ENCODE measurements at regions not wholly inside any gene's neighbourhood (a gene's known extent, or its start where the extent isn't known, plus 50 kb on each side); places are given as distances from the start of the nearest gene placed in this dataset.

DNA sequence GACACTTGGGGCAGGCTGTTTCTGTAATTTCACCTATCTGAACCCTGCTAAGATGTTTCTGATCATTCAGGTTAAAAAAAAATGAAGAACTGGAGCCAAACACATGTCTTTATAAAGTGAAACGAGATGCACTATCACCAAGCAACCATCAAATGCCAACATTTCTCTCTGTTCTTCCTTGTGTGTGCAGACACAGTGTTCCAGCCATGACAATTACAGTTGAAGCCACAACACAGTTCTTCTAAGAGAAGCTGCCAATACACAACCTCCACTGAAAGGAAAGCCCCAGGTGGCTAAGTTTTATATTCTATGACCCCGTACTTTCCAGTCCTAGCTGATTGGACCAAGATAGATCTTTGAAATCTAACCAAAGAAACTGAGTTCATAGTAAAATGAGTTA is 181.8 kb downstream of the RAD51AP2 start:
- no peaks in the 10 kb centered on the region; the same call in 1 of the 2 replicates for H3K9me2 ChIP-seq (replicated peaks; ENCODE audit: insufficient read depth, low read length)
- H3K27ac ChIP-seq (ENCODE audit: low read depth, low read length): no peak overlapping the region
- TF ChIP-seq, protein P1, sequence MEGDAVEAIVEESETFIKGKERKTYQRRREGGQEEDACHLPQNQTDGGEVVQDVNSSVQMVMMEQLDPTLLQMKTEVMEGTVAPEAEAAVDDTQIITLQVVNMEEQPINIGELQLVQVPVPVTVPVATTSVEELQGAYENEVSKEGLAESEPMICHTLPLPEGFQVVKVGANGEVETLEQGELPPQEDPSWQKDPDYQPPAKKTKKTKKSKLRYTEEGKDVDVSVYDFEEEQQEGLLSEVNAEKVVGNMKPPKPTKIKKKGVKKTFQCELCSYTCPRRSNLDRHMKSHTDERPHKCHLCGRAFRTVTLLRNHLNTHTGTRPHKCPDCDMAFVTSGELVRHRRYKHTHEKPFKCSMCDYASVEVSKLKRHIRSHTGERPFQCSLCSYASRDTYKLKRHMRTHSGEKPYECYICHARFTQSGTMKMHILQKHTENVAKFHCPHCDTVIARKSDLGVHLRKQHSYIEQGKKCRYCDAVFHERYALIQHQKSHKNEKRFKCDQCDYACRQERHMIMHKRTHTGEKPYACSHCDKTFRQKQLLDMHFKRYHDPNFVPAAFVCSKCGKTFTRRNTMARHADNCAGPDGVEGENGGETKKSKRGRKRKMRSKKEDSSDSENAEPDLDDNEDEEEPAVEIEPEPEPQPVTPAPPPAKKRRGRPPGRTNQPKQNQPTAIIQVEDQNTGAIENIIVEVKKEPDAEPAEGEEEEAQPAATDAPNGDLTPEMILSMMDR (IDR thresholded peaks at IDR 0.05; ENCODE audit: insufficient read depth, low read length, poor library complexity, severe bottlenecking): no peak
- no peak for TF ChIP-seq EZH2phosphoT487 (conservative IDR thresholded peaks at IDR 0.05; ENCODE audit: low read length)
- no peaks in the 10 kb centered on the region for H4K20me1 ChIP-seq (ENCODE audit: low read depth, low read length)
- no peak overlapping the region for H3K4me3 ChIP-seq (ENCODE audit: insufficient read depth, low read length, poor library complexity, severe bottlenecking)
- H3F3A ChIP-seq (ENCODE audit: insufficient read depth): no peaks in the 10 kb centered on the region
- H3K4me2 ChIP-seq (ENCODE audit: low read depth, low read length, poor library complexity, severe bottlenecking): no peak overlapping the region
- H3K36me3 ChIP-seq (ENCODE audit: low read length): no peaks in the 10 kb centered on the region
- H3K79me2 ChIP-seq (ENCODE audit: insufficient read depth, low read length): no peaks in the 10 kb centered on the region
- no peaks in the 10 kb centered on the region for H3K27me3 ChIP-seq (ENCODE audit: low read length)
- no peak overlapping the region for H2AFZ ChIP-seq (ENCODE audit: low read depth, low read length, severe bottlenecking)
- no peaks in the 10 kb centered on the region for H3K9me3 ChIP-seq (ENCODE audit: insufficient read depth, low read length)
- no peak overlapping the region for H3K9ac ChIP-seq (ENCODE audit: low read length)

DNA sequence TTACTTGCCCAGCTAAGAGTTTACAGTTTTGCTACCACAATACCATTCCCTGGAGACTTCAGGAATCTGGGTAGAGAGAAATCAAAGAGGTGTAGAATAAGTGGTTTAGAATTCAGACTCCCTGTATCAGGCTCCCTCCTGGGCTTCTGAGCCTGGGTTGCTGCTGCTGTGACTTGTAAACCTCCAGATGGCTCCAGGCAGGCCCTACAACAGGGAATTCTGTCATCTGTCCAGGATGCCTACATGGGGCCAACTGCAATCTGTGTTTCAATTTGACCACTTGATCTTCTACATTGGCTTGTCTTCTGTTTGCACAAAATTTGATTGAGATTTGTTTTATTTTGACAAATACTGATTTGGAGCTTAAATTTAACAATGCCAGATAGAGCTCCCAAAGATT is 183.9 kb downstream of the RAD51AP2 start:
- Histone ChIP-seq H3K79me2 (ENCODE audit: insufficient read depth, low read length) (no peaks in the 10 kb centered on the region), H3K27me3 (ENCODE audit: low read length) (no peaks in the 10 kb centered on the region), H3K9ac (ENCODE audit: low read length) (no peak overlapping the region), H3K9me2 (replicated peaks; ENCODE audit: insufficient read depth, low read length) (no peaks in the 10 kb centered on the region; the same call in 1 of the 2 replicates), H3K36me3 (ENCODE audit: low read length) (no peaks in the 10 kb centered on the region), H3K4me2 (ENCODE audit: low read depth, low read length, poor library complexity, severe bottlenecking) (no peak overlapping the region), H3K27ac (ENCODE audit: low read depth, low read length) (no peak overlapping the region), H3K9me3 (ENCODE audit: insufficient read depth, low read length) (no peaks in the 10 kb centered on the region), H3F3A (ENCODE audit: insufficient read depth) (no peaks in the 10 kb centered on the region), H4K20me1 (ENCODE audit: low read depth, low read length) (no peaks in the 10 kb centered on the region), H2AFZ (ENCODE audit: low read depth, low read length, severe bottlenecking) (no peak overlapping the region), H3K4me3 (ENCODE audit: insufficient read depth, low read length, poor library complexity, severe bottlenecking) (no peak overlapping the region)
- TF ChIP-seq EZH2phosphoT487 (conservative IDR thresholded peaks at IDR 0.05; ENCODE audit: low read length): no peak
- TF ChIP-seq, protein P1 (IDR thresholded peaks at IDR 0.05; ENCODE audit: insufficient read depth, low read length, poor library complexity, severe bottlenecking): no peak

DNA sequence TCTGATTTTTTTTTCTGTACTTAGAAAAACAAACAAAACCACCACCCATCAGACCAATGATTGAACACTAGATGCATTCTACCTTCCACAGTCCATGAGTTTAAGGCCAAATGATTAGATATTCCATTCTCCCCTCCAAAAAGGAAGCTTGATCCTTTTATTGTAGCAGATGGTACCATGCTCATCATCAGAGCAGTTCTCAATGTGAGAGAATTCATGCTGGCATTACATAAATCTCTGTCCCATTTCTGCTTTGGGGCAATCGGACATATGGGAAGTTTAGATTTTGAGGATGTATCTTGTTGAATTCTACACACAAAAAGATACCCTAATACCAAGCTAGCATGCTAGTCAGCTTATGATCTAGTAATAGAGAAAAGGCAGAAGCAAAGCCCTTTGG is 186.6 kb downstream of the RAD51AP2 start:
- Histone ChIP-seq H3K9ac (ENCODE audit: low read length) (no peak overlapping the region), H3F3A (ENCODE audit: insufficient read depth) (no peaks in the 10 kb centered on the region)

More for the DNA sequence above, 186.6 kb downstream of the RAD51AP2 start:
- H3K9me3 ChIP-seq (ENCODE audit: insufficient read depth, low read length): no peaks in the 10 kb centered on the region
- H3K79me2 ChIP-seq (ENCODE audit: insufficient read depth, low read length): no peaks in the 10 kb centered on the region
- TF ChIP-seq, protein P1 (IDR thresholded peaks at IDR 0.05; ENCODE audit: insufficient read depth, low read length, poor library complexity, severe bottlenecking): no peak
- no peak for TF ChIP-seq EZH2phosphoT487 (conservative IDR thresholded peaks at IDR 0.05; ENCODE audit: low read length)
- H3K27ac ChIP-seq (ENCODE audit: low read depth, low read length): no peak overlapping the region
- no peak overlapping the region for H3K4me3 ChIP-seq (ENCODE audit: insufficient read depth, low read length, poor library complexity, severe bottlenecking)
- no peaks in the 10 kb centered on the region for H4K20me1 ChIP-seq (ENCODE audit: low read depth, low read length)
- H3K9me2 ChIP-seq (replicated peaks; ENCODE audit: insufficient read depth, low read length): no peaks in the 10 kb centered on the region; the same call in 1 of the 2 replicates
- no peak overlapping the region for H2AFZ ChIP-seq (ENCODE audit: low read depth, low read length, severe bottlenecking)
- no peak overlapping the region for H3K4me2 ChIP-seq (ENCODE audit: low read depth, low read length, poor library complexity, severe bottlenecking)
- H3K27me3 ChIP-seq (ENCODE audit: low read length): no peaks in the 10 kb centered on the region
- no peaks in the 10 kb centered on the region for H3K36me3 ChIP-seq (ENCODE audit: low read length)

Data from SU-DHL-6 (cell line).